ENCODE measurements at regions not wholly inside any gene's neighbourhood (a gene's known extent, or its start where the extent isn't known, plus 50 kb on each side); places are given as distances from the start of the nearest gene placed in this dataset.

DNA sequence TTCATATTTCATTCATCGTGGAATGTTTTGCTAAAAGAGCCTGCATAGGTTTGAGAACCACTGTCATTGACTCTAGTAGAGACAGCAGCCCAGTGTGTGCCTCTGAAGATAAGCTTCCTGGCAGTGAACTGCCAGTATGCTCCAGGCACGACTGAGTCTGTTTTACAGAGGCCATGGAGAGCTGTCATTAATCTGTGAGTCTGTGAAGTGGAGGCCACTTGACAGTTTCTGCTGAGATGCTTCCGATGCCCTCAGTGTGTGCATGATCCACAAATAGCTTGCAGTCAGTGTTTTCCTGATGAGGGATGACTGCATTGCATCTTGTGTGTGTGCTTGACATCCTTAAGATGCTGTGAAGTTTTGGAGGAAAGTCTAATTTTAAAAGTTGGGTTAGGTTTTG is 162.2 kb downstream of the PFKFB3 start:
- TF ChIP-seq, protein P1, sequence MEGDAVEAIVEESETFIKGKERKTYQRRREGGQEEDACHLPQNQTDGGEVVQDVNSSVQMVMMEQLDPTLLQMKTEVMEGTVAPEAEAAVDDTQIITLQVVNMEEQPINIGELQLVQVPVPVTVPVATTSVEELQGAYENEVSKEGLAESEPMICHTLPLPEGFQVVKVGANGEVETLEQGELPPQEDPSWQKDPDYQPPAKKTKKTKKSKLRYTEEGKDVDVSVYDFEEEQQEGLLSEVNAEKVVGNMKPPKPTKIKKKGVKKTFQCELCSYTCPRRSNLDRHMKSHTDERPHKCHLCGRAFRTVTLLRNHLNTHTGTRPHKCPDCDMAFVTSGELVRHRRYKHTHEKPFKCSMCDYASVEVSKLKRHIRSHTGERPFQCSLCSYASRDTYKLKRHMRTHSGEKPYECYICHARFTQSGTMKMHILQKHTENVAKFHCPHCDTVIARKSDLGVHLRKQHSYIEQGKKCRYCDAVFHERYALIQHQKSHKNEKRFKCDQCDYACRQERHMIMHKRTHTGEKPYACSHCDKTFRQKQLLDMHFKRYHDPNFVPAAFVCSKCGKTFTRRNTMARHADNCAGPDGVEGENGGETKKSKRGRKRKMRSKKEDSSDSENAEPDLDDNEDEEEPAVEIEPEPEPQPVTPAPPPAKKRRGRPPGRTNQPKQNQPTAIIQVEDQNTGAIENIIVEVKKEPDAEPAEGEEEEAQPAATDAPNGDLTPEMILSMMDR (IDR thresholded peaks at IDR 0.05): no peak
- DNase-seq: no peak
- ATAC-seq: no peak
- Mint-ChIP-seq H3K4me3 (no peak overlapping the region), H3K27me3 (no peaks in the 10 kb centered on the region), H3K36me3 (ENCODE audit: low read depth) (peaks cover 5% of the 10 kb centered on the region), H3K27ac (no peak overlapping the region), H3K4me1 (ENCODE audit: low read depth) (no peaks in the 10 kb centered on the region), H3K9me3 (peaks cover 9% of the 10 kb centered on the region)
- intact Hi-C loops (cut with micrococcal nuclease): no loop called here
- CTCF ChIA-PET: interaction anchor here (0.8 to 2.1 kb wide), 4 partner anchors 13 to 152 kb away, joined by 3 to 8 read pairs (median 4); no protein-coding TSS in a partner anchor
- POLR2A ChIA-PET: interaction anchor here (1.1 to 1.7 kb wide), 5 partner anchors 15 to 101 kb away, joined by 3 to 4 read pairs (median 3); no protein-coding TSS in a partner anchor

- Mint-ChIP-seq H3K27ac (no peak overlapping the region), H3K9me3 (peaks cover 6% of the 10 kb centered on the region), H3K36me3 (ENCODE audit: low read depth) (peaks cover 2% of the 10 kb centered on the region), H3K4me1 (ENCODE audit: low read depth) (no peaks in the 10 kb centered on the region), H3K27me3 (no peaks in the 10 kb centered on the region), H3K4me3 (no peak overlapping the region)
- no peak for ATAC-seq
- TF ChIP-seq, protein P1 (IDR thresholded peaks at IDR 0.05): no peak
- CTCF ChIA-PET: interaction anchor here (0.8 to 2.1 kb wide), 5 partner anchors 12 to 152 kb away, joined by 3 to 8 read pairs (median 5); no protein-coding TSS in a partner anchor
- no peak for DNase-seq
- intact Hi-C loops (cut with micrococcal nuclease): no loop called here
- POLR2A ChIA-PET: interaction anchor here (1.1 to 1.7 kb wide), 5 partner anchors 14 to 102 kb away, joined by 3 to 4 read pairs (median 3); no protein-coding TSS in a partner anchor
These were observed 162.7 kb downstream of the PFKFB3 start for GRCh38 chr10:6365384-6365783.

Measured in activated CD8-positive, alpha-beta T cell treated with anti-CD3 and anti-CD28 coated beads for 36 hours (primary cell).